Liver (tissue), 8 donors: ENCODE measurements at regions not wholly inside any gene's neighbourhood (a gene's known extent, or its start where the extent isn't known, plus 50 kb on each side); places are given as distances from the start of the nearest gene placed in this dataset.

ENCODE experiments used
- DNase-seq: peaks from one replicate; pipeline ENCODE4 v3.0.0-alpha.2; 2017; ENCODE audit warnings: low spot score
- H3K27ac ChIP-seq, 2 donors: one replicate each; pipeline ENCODE4 v1.7.0; 2013; ENCODE audit warnings: inconsistent platforms in 2 of 2, low read length in 2 of 2, control low read depth in 1 of 2, low read depth in 1 of 2, mild to moderate bottlenecking in 1 of 2
- H3K27me3 ChIP-seq, 4 donors: one replicate each; pipeline versions ENCODE4 v1.6.1 to v1.7.0; 2013; ENCODE audit warnings: low read length in 3 of 4, inconsistent platforms in 1 of 4, mild to moderate bottlenecking in 1 of 4, moderate library complexity in 1 of 4; ENCODE audit not compliant: control insufficient read depth in 4 of 4, insufficient read depth in 4 of 4
- H3K36me3 ChIP-seq, 4 donors: one replicate each; pipeline versions ENCODE4 v1.6.1 to v1.7.0; 2013; ENCODE audit warnings: low read length in 3 of 4, mild to moderate bottlenecking in 3 of 4, low read depth in 1 of 4, moderate library complexity in 1 of 4; ENCODE audit not compliant: control insufficient read depth in 4 of 4, insufficient read depth in 3 of 4
- H3K4me1 ChIP-seq, 4 donors: one replicate each; pipeline versions ENCODE4 v1.6.1 to v1.7.0; 2013; ENCODE audit warnings: low read length in 3 of 4, mild to moderate bottlenecking in 3 of 4, moderate library complexity in 1 of 4; ENCODE audit not compliant: control insufficient read depth in 4 of 4, insufficient read depth in 4 of 4
- H3K4me3 ChIP-seq, 3 donors: one replicate each; pipeline versions ENCODE4 v1.6.1 to v1.7.0; 2013; ENCODE audit warnings: low read length in 3 of 3, control low read depth in 1 of 3, low read depth in 1 of 3, mild to moderate bottlenecking in 1 of 3
- H3K9ac ChIP-seq, 2 donors: one replicate each; pipeline ENCODE4 v1.7.0; 2013; ENCODE audit warnings: low read length in 2 of 2, mild to moderate bottlenecking in 2 of 2, moderate library complexity in 2 of 2, control low read depth in 1 of 2, low read depth in 1 of 2
- H3K9me3 ChIP-seq, 4 donors: one replicate each; pipeline versions ENCODE4 v1.6.1 to v1.7.0; 2013; ENCODE audit warnings: low read length in 3 of 4; ENCODE audit not compliant: control insufficient read depth in 4 of 4
- EGR1 ChIP-seq, 2 donors: IDR thresholded peaks; 2 replicates each; pipeline ENCODE4 v1.6.1; 2016 to 2018; ENCODE audit warnings: antibody characterized with exemption in 2 of 2, low read depth in 2 of 2
- FOXA1 ChIP-seq: IDR thresholded peaks from 2 replicates; pipeline ENCODE4 v1.6.1; 2016; ENCODE audit warnings: antibody characterized with exemption
- FOXA2 ChIP-seq: IDR thresholded peaks from 2 replicates; pipeline ENCODE4 v1.6.1; 2016; ENCODE audit warnings: antibody characterized with exemption
- GABPA ChIP-seq, 2 donors: IDR thresholded peaks in 1 of 2; conservative IDR thresholded peaks in 1 of 2; 2 replicates each; pipeline ENCODE4 v1.6.1; 2016; ENCODE audit warnings: antibody characterized with exemption in 2 of 2, mild to moderate bottlenecking in 1 of 2, moderate library complexity in 1 of 2
- HNF4A ChIP-seq, 2 donors: conservative IDR thresholded peaks; 2 replicates each; pipeline ENCODE4 v1.6.1; 2016; ENCODE audit warnings: antibody characterized with exemption in 2 of 2, mild to moderate bottlenecking in 2 of 2
- HNF4G ChIP-seq: IDR thresholded peaks from 2 replicates; pipeline ENCODE4 v1.6.1; 2016; ENCODE audit warnings: antibody characterized with exemption
- JUND ChIP-seq, 2 donors: IDR thresholded peaks; 2 replicates each; pipeline ENCODE4 v1.6.1; 2016; ENCODE audit warnings: antibody characterized with exemption in 2 of 2
- NR2F2 ChIP-seq: IDR thresholded peaks from 2 replicates; pipeline ENCODE4 v1.6.1; 2016; ENCODE audit warnings: antibody characterized with exemption
- RAD21 ChIP-seq, 2 donors: IDR thresholded peaks; 2 replicates each; pipeline ENCODE4 v1.6.1; 2016; ENCODE audit warnings: antibody characterized with exemption in 2 of 2, mild to moderate bottlenecking in 2 of 2
- RXRA ChIP-seq, 2 donors: IDR thresholded peaks; 2 replicates each; pipeline ENCODE4 v1.6.1; 2017 to 2018; ENCODE audit warnings: antibody characterized with exemption in 2 of 2, mild to moderate bottlenecking in 1 of 2
- SP1 ChIP-seq: IDR thresholded peaks from 2 replicates; pipeline ENCODE4 v1.6.1; 2018; ENCODE audit warnings: antibody characterized with exemption, mild to moderate bottlenecking
- TAF1 ChIP-seq: conservative IDR thresholded peaks from 2 replicates; pipeline ENCODE4 v1.6.1; 2016; ENCODE audit warnings: antibody characterized with exemption, mild to moderate bottlenecking
- YY1 ChIP-seq: IDR thresholded peaks from 2 replicates; pipeline ENCODE4 v1.6.1; 2016; ENCODE audit warnings: antibody characterized with exemption, mild to moderate bottlenecking
- WGBS: extraction: QIAGEN DNeasy Blood & Tissue Kit; methylation state at CpG from one replicate; pipeline ENCODE4 v1.1.7; 2013; 5-methylcytosine and 5-hydroxymethylcytosine counted together
- TF ChIP-seq, protein P1 (sequence below): IDR thresholded peaks from 2 replicates; pipeline ENCODE4 v1.6.1; 2016; ENCODE audit warnings: antibody characterized with exemption
- TF ChIP-seq, protein P2 (sequence below): IDR thresholded peaks from 2 replicates; pipeline ENCODE4 v1.6.1; 2016; ENCODE audit warnings: antibody characterized with exemption
- TF ChIP-seq, protein P3 (sequence below): fragments of 150-350 bp; IDR thresholded peaks from 2 replicates; pipeline ENCODE4 v1.5.1; 2017; ENCODE audit warnings: improper control_type of control experiment, low read depth, low read length; ENCODE audit not compliant: missing input control
- TF ChIP-seq, protein P4 (sequence below): IDR thresholded peaks from 2 replicates; pipeline ENCODE4 v1.6.1; 2016; ENCODE audit warnings: antibody characterized with exemption
- donor health status: healthy.
- donor health status: healthy.
- donor health status: healthy.
- donor health status: healthy.
- donor health status: healthy.

DNA sequence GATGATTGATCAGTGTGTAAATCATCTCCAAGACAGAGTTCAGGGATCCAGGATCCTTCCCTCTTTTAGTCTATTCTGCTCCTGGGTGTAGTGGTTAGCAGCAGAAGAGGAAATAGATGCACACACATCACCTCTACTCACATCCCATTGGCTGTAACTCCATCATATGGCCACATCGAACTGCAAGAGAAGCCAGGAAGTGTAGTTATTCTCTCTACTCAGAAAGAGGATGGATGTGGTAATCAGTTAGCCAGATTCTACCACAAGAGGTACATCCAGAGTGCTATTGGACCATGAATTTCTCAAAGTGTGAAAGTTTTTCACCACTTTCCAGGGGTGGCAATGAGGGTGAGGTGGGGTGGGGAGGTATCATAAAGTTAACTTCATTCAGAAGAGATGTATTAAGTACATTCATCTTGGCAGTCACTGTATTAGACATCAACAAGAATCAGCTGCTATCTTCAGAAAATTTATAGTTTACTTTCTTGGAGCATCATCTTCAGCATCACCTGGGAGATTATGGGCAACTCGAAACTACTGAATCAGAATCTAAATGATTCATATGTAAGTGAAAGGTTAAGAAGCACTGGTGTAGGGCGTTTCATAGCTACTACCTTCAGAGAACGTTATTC is 60.6 kb upstream of the GAP43 start:
- Histone ChIP-seq H3K9ac (no peak overlapping the region), H3K27me3 (no peaks in the 10 kb centered on the region), H3K27ac (no peak overlapping the region), H3K9me3 (peaks cover 0 to 3% (median 0%) of the 10 kb centered on the region in 4 donors), H3K36me3 (no peaks in the 10 kb centered on the region), H3K4me1 (no peaks in the 10 kb centered on the region), H3K4me3 (no peak overlapping the region)
- no peak for DNase-seq
- no peak for TF ChIP-seq EGR1 (IDR thresholded peaks at IDR 0.05; ENCODE audit: low read depth in 2 of 2)
- WGBS: 72% methylated on average over 4 of the region's 4 CpGs

DNA sequence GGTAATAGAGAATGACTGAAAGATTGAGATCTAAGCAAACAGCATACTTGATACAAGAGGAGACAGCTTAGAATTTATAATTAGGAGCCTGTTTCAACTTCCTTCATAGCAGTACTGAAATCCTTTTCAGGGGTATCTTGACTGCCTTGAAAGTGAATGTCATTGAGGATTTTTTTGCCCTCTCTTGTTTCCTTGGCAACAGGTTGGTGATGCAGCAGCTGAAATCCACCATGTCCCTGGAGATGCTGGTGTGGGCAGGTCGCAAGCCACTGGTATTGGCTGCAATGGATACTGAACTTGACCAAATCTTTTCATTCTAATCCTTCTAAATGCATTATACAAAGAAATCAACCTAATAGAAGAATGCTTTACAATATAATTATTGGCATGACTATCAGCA is 59.3 kb upstream of the GAP43 start:
- H3K9me3 ChIP-seq: no peaks in the 10 kb centered on the region
- H3K27ac ChIP-seq: no peak overlapping the region
- H3K9ac ChIP-seq: no peak overlapping the region
- no peaks in the 10 kb centered on the region for H3K36me3 ChIP-seq
- WGBS: 91% methylated on average over 1 of the region's 1 CpG
- no peaks in the 10 kb centered on the region for H3K4me1 ChIP-seq
- TF ChIP-seq HNF4A (conservative IDR thresholded peaks at IDR 0.05): no peak
- no peak for TF ChIP-seq JUND (IDR thresholded peaks at IDR 0.05)
- TF ChIP-seq NR2F2: no peak
- TF ChIP-seq, protein P1, sequence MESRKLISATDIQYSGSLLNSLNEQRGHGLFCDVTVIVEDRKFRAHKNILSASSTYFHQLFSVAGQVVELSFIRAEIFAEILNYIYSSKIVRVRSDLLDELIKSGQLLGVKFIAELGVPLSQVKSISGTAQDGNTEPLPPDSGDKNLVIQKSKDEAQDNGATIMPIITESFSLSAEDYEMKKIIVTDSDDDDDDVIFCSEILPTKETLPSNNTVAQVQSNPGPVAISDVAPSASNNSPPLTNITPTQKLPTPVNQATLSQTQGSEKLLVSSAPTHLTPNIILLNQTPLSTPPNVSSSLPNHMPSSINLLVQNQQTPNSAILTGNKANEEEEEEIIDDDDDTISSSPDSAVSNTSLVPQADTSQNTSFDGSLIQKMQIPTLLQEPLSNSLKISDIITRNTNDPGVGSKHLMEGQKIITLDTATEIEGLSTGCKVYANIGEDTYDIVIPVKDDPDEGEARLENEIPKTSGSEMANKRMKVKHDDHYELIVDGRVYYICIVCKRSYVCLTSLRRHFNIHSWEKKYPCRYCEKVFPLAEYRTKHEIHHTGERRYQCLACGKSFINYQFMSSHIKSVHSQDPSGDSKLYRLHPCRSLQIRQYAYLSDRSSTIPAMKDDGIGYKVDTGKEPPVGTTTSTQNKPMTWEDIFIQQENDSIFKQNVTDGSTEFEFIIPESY: no peak
- TF ChIP-seq FOXA2: no peak
- TF ChIP-seq, protein P2, sequence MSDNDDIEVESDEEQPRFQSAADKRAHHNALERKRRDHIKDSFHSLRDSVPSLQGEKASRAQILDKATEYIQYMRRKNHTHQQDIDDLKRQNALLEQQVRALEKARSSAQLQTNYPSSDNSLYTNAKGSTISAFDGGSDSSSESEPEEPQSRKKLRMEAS: no peak
- TF ChIP-seq FOXA1: no peak
- no peak for TF ChIP-seq YY1
- no peak for TF ChIP-seq EGR1 (IDR thresholded peaks at IDR 0.05; ENCODE audit: low read depth in 2 of 2)
- TF ChIP-seq, protein P3, sequence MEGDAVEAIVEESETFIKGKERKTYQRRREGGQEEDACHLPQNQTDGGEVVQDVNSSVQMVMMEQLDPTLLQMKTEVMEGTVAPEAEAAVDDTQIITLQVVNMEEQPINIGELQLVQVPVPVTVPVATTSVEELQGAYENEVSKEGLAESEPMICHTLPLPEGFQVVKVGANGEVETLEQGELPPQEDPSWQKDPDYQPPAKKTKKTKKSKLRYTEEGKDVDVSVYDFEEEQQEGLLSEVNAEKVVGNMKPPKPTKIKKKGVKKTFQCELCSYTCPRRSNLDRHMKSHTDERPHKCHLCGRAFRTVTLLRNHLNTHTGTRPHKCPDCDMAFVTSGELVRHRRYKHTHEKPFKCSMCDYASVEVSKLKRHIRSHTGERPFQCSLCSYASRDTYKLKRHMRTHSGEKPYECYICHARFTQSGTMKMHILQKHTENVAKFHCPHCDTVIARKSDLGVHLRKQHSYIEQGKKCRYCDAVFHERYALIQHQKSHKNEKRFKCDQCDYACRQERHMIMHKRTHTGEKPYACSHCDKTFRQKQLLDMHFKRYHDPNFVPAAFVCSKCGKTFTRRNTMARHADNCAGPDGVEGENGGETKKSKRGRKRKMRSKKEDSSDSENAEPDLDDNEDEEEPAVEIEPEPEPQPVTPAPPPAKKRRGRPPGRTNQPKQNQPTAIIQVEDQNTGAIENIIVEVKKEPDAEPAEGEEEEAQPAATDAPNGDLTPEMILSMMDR: no peak
- no peak for TF ChIP-seq HNF4G
- no peak for TF ChIP-seq GABPA (IDR thresholded peaks at IDR 0.05 in 1 of 2, conservative IDR thresholded peaks at IDR 0.05 in 1 of 2)
- no peaks in the 10 kb centered on the region for H3K27me3 ChIP-seq
- DNase-seq: no peak
- no peak overlapping the region for H3K4me3 ChIP-seq

DNA sequence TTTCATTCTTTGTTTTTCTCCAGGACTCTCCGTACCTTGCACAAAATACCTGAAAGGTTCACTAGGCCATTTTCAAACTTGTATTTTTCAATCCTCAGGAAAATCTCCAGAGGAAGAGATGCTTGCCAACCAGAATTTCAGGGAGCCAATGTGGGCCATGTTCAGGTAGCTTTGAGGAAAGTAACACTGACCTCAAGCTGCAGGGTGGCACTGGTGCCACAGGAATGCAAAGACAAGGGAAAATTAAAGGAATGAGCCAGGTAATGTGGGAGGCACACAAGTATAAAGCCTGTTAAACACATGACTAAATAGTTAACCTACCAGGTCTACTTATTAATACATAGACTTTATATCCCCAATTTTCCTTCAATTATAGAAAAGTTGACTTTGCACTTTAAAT is 51.9 kb upstream of the GAP43 start:
- H3K4me1 ChIP-seq: no peaks in the 10 kb centered on the region
- no peaks in the 10 kb centered on the region for H3K27me3 ChIP-seq
- no peaks in the 10 kb centered on the region for H3K9me3 ChIP-seq
- H3K36me3 ChIP-seq: no peaks in the 10 kb centered on the region
- H3K4me3 ChIP-seq: no peak overlapping the region
- no peak overlapping the region for H3K9ac ChIP-seq
- no peak overlapping the region for H3K27ac ChIP-seq
- no peak for DNase-seq
- 77% methylated on average over 1 of the region's 1 CpG for WGBS
- TF ChIP-seq, protein P1: no peak
- no peak for TF ChIP-seq HNF4G
- no peak for TF ChIP-seq JUND (IDR thresholded peaks at IDR 0.05)
- TF ChIP-seq, protein P4, sequence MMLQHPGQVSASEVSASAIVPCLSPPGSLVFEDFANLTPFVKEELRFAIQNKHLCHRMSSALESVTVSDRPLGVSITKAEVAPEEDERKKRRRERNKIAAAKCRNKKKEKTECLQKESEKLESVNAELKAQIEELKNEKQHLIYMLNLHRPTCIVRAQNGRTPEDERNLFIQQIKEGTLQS: no peak
- TF ChIP-seq, protein P3: no peak
- no peak for TF ChIP-seq GABPA (IDR thresholded peaks at IDR 0.05 in 1 of 2, conservative IDR thresholded peaks at IDR 0.05 in 1 of 2)
- no peak for TF ChIP-seq FOXA1
- no peak for TF ChIP-seq RAD21 (IDR thresholded peaks at IDR 0.05)
- TF ChIP-seq RXRA (IDR thresholded peaks at IDR 0.05): no peak
- TF ChIP-seq TAF1: no peak
- TF ChIP-seq EGR1 (IDR thresholded peaks at IDR 0.05; ENCODE audit: low read depth in 2 of 2): no peak
- no peak for TF ChIP-seq YY1
- no peak for TF ChIP-seq SP1
- no peak for TF ChIP-seq NR2F2
- TF ChIP-seq FOXA2: no peak
